H9 (cell line): ENCODE measurements at regions not wholly inside any gene's neighbourhood (a gene's known extent, or its start where the extent isn't known, plus 50 kb on each side); places are given as distances from the start of the nearest gene placed in this dataset.

Source experiments
- DNase-seq: peaks from one replicate; pipeline ENCODE4 v3.0.0-alpha.2; 2017
- H2AFZ ChIP-seq: one replicate; pipeline ENCODE4 v1.6.1; 2013; ENCODE audit warnings: mild to moderate bottlenecking, low read length, control low read depth, moderate library complexity
- H2AK5ac ChIP-seq: 2 replicates; pipeline ENCODE4 v1.6.1; 2013; ENCODE audit warnings: low read length, control low read depth, mixed read lengths; ENCODE audit not compliant: insufficient read length
- H2BK120ac ChIP-seq: one replicate; pipeline ENCODE4 v1.6.1; 2013; ENCODE audit warnings: low read depth, mild to moderate bottlenecking, low read length, control low read depth, inconsistent platforms; ENCODE audit not compliant: poor library complexity, severe bottlenecking
- H2BK12ac ChIP-seq: 2 replicates; pipeline ENCODE4 v1.6.1; 2013; ENCODE audit warnings: low read length, control low read depth, mixed read lengths, low read depth; ENCODE audit not compliant: insufficient read length
- H2BK15ac ChIP-seq: 2 replicates; pipeline ENCODE4 v1.6.1; 2013; ENCODE audit warnings: low read depth, low read length, control low read depth
- H2BK20ac ChIP-seq: one replicate; pipeline ENCODE4 v1.6.1; 2013; ENCODE audit warnings: low read depth, mild to moderate bottlenecking, low read length, control low read depth, inconsistent platforms; ENCODE audit not compliant: poor library complexity, severe bottlenecking
- H2BK5ac ChIP-seq: 2 replicates; pipeline ENCODE4 v1.6.1; 2013; ENCODE audit warnings: low read length, control low read depth, mixed read lengths; ENCODE audit not compliant: insufficient read length
- H3K14ac ChIP-seq: 2 replicates; pipeline ENCODE4 v1.6.1; 2013; ENCODE audit warnings: low read length, control low read depth; ENCODE audit not compliant: insufficient read depth
- H3K18ac ChIP-seq: 2 replicates; pipeline ENCODE4 v1.6.1; 2013; ENCODE audit warnings: low read depth, mild to moderate bottlenecking, mixed read lengths, low read length, control low read depth; ENCODE audit not compliant: insufficient read length
- H3K23ac ChIP-seq: 2 replicates; pipeline ENCODE4 v1.6.1; 2013; ENCODE audit warnings: low read length, control low read depth, mixed read lengths, low read depth; ENCODE audit not compliant: insufficient read length
- H3K23me2 ChIP-seq: 2 replicates; pipeline ENCODE4 v1.6.1; 2013; ENCODE audit warnings: low read depth, mild to moderate bottlenecking, mixed read lengths, low read length, control low read depth; ENCODE audit not compliant: insufficient read length, poor library complexity, severe bottlenecking
- H3K27ac ChIP-seq: 2 replicates; pipeline ENCODE4 v1.5.1; 2013; ENCODE audit warnings: low read length, control low read depth, mixed read lengths, low read depth; ENCODE audit not compliant: insufficient read length
- H3K27me3 ChIP-seq: 2 replicates; pipeline ENCODE4 v1.6.1; 2013; ENCODE audit warnings: low read length, control low read depth, inconsistent platforms; ENCODE audit not compliant: insufficient read depth
- H3K4ac ChIP-seq: 2 replicates; pipeline ENCODE4 v1.6.1; 2013; ENCODE audit warnings: low read depth, mild to moderate bottlenecking, control low read depth, inconsistent platforms, low read length, moderate library complexity
- H3K4me1 ChIP-seq: 2 replicates; pipeline ENCODE4 v1.6.1; 2013; ENCODE audit warnings: low read length, control low read depth, inconsistent platforms; ENCODE audit not compliant: insufficient read depth
- H3K4me2 ChIP-seq: 2 replicates; pipeline ENCODE4 v1.6.1; 2013; ENCODE audit warnings: low read length, control low read depth, mixed read lengths; ENCODE audit not compliant: insufficient read length, insufficient read depth
- H3K56ac ChIP-seq: 2 replicates; pipeline ENCODE4 v1.6.1; 2013; ENCODE audit warnings: low read depth, mild to moderate bottlenecking, mixed read lengths, low read length, control low read depth; ENCODE audit not compliant: insufficient read length
- H3K79me1 ChIP-seq: 2 replicates; pipeline ENCODE4 v1.6.1; 2013; ENCODE audit warnings: low read depth, mild to moderate bottlenecking, moderate library complexity, low read length, control low read depth, inconsistent platforms; ENCODE audit not compliant: insufficient read depth, poor library complexity, severe bottlenecking
- H3K79me2 ChIP-seq: 2 replicates; pipeline ENCODE4 v1.6.1; 2013; ENCODE audit warnings: low read length, control low read depth, inconsistent platforms; ENCODE audit not compliant: insufficient read depth
- H3K9ac ChIP-seq: 2 replicates; pipeline ENCODE4 v1.6.1; 2013; ENCODE audit warnings: low read length, control low read depth, mixed read lengths; ENCODE audit not compliant: insufficient read length; ENCODE audit errors: extremely low read depth
- H3K9me3 ChIP-seq: one replicate; pipeline ENCODE4 v1.6.1; 2013; ENCODE audit warnings: low read depth, low read length, inconsistent platforms; ENCODE audit not compliant: control insufficient read depth
- H3T11ph ChIP-seq: one replicate; pipeline ENCODE4 v1.6.1; 2013; ENCODE audit warnings: mild to moderate bottlenecking, low read length, control low read depth, inconsistent platforms
- H4K20me1 ChIP-seq: one replicate; pipeline ENCODE4 v1.6.1; 2013; ENCODE audit not compliant: control insufficient read depth, insufficient read length, insufficient read depth
- H4K5ac ChIP-seq: 2 replicates; pipeline ENCODE4 v1.6.1; 2013; ENCODE audit warnings: low read depth, mild to moderate bottlenecking, mixed read lengths, low read length, control low read depth; ENCODE audit not compliant: insufficient read length
- H4K8ac ChIP-seq: replicated peaks from 2 replicates; pipeline ENCODE4 v1.6.1; 2013; ENCODE audit warnings: low read length, control low read depth, mixed read lengths, low read depth; ENCODE audit not compliant: insufficient read length
- H4K91ac ChIP-seq: 2 replicates; pipeline ENCODE4 v1.6.1; 2013; ENCODE audit warnings: low read depth, mild to moderate bottlenecking, moderate library complexity, mixed read lengths, low read length, control low read depth; ENCODE audit not compliant: insufficient read length
- H3K27ac Mint-ChIP-seq, 3 experiments: 2 replicates in 2 of 3; 3 replicates in 1 of 3; pipeline ENCODE4 v1.8.0; 2020 to 2021; ENCODE audit warnings: mixed read lengths in 3 of 3, mild to moderate bottlenecking in 1 of 3, moderate library complexity in 1 of 3
- H3K27me3 Mint-ChIP-seq: 2 replicates; pipeline ENCODE4 v1.8.0; 2021; ENCODE audit warnings: low read depth, mild to moderate bottlenecking, moderate library complexity, mixed read lengths
- H3K36me3 Mint-ChIP-seq, 3 experiments: 2 replicates in 2 of 3; 3 replicates in 1 of 3; pipeline ENCODE4 v1.8.0; 2020 to 2021; ENCODE audit warnings: low read depth in 3 of 3, mixed read lengths in 3 of 3; ENCODE audit not compliant: insufficient read depth in 1 of 3
- H3K4me1 Mint-ChIP-seq, 2 experiments: 2 replicates each; pipeline ENCODE4 v1.8.0; 2020; ENCODE audit warnings: mixed read lengths in 2 of 2
- H3K4me3 Mint-ChIP-seq, 2 experiments: 2 replicates in 1 of 2; 3 replicates in 1 of 2; pipeline ENCODE4 v1.8.0; 2020 to 2021; ENCODE audit warnings: mild to moderate bottlenecking in 2 of 2, mixed read lengths in 2 of 2, moderate library complexity in 1 of 2
- H3K9me3 Mint-ChIP-seq, 2 experiments: 2 replicates in 1 of 2; 3 replicates in 1 of 2; pipeline ENCODE4 v1.8.0; 2020; ENCODE audit warnings: mild to moderate bottlenecking in 2 of 2, mixed read lengths in 2 of 2, moderate library complexity in 1 of 2
- CTCF ChIP-seq: fragments of 200-600 bp; sonication (generic); conservative IDR thresholded peaks from 3 replicates; pipeline ENCODE4 v1.8.0; 2021; ENCODE audit warnings: antibody characterized with exemption, mild to moderate bottlenecking
- WGBS: extraction: QIAGEN DNeasy Blood & Tissue Kit; methylation state at CpG from one replicate; pipeline ENCODE4 v1.1.7; 2013; ENCODE audit warnings: missing lambda C conversion rate, low lambda C conversion rate, mixed read lengths; ENCODE audit not compliant: insufficient read length; ENCODE audit errors: extremely low coverage; 5-methylcytosine and 5-hydroxymethylcytosine counted together

GRCh38 chr6:156707818-156708217 lies 69.4 kb upstream of the ARID1B start:
- H2BK120ac ChIP-seq: no peak overlapping the region
- Mint-ChIP-seq H3K27me3 (no peaks in the 10 kb centered on the region), H3K36me3 (no peaks in the 10 kb centered on the region), H3K4me1 (no peaks in the 10 kb centered on the region), H3K9me3 (no peaks in the 10 kb centered on the region), H3K4me3 (no peak overlapping the region), H3K27ac (no peak overlapping the region)
- WGBS: no CpG with 5 or more reads among the region's 3 CpGs
- H3K23me2 ChIP-seq: no peaks in the 10 kb centered on the region
- no peak overlapping the region for H2AFZ ChIP-seq
- no peak for TF ChIP-seq CTCF
- no peaks in the 10 kb centered on the region for H3K9me3 ChIP-seq
- no peak overlapping the region for H4K8ac ChIP-seq
- H3K27me3 ChIP-seq: no peaks in the 10 kb centered on the region
- H3T11ph ChIP-seq: no peak overlapping the region
- no peak overlapping the region for H2BK20ac ChIP-seq
- no peak overlapping the region for H3K4me2 ChIP-seq
- H2BK12ac ChIP-seq: no peak overlapping the region
- H3K14ac ChIP-seq: no peak overlapping the region
- H3K79me1 ChIP-seq: no peaks in the 10 kb centered on the region
- no peaks in the 10 kb centered on the region for H4K20me1 ChIP-seq
- H3K18ac ChIP-seq: no peak overlapping the region
- no peak overlapping the region for H2BK5ac ChIP-seq
- no peak overlapping the region for H3K4ac ChIP-seq
- no peaks in the 10 kb centered on the region for H3K79me2 ChIP-seq
- H3K9ac ChIP-seq: no peak overlapping the region
- H4K5ac ChIP-seq: no peak overlapping the region
- no peak overlapping the region for H3K56ac ChIP-seq
- no peak overlapping the region for H2BK15ac ChIP-seq
- H4K91ac ChIP-seq: no peak overlapping the region
- no peak for DNase-seq
- H3K27ac ChIP-seq: no peak overlapping the region
- no peaks in the 10 kb centered on the region for H3K4me1 ChIP-seq
- H2AK5ac ChIP-seq: no peak overlapping the region
- no peak overlapping the region for H3K23ac ChIP-seq
